ENCODE measurements at regions not wholly inside any gene's neighbourhood (a gene's known extent, or its start where the extent isn't known, plus 50 kb on each side); places are given as distances from the start of the nearest gene placed in this dataset.

DNA sequence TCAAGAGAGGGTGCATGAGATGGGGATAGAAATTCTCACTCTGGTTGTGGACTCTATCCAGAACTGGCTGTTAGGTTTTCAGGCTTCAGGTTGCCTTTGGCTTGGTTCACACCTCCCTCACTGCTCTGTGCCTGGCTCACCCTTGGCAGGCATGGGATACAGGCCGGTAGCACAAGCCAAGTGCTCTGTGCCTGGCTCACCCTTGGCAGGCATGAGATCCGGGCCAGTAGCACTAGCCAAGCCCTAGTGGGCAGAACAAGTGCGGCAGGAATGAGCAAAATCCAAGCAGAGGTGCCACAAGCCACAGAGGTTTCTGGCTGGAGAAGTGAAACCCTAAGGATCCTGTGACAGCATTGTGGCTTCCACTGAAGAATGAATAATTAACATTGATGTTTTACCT, 1642.3 kb downstream of the C4orf33 start:
- TF ChIP-seq, protein P1, sequence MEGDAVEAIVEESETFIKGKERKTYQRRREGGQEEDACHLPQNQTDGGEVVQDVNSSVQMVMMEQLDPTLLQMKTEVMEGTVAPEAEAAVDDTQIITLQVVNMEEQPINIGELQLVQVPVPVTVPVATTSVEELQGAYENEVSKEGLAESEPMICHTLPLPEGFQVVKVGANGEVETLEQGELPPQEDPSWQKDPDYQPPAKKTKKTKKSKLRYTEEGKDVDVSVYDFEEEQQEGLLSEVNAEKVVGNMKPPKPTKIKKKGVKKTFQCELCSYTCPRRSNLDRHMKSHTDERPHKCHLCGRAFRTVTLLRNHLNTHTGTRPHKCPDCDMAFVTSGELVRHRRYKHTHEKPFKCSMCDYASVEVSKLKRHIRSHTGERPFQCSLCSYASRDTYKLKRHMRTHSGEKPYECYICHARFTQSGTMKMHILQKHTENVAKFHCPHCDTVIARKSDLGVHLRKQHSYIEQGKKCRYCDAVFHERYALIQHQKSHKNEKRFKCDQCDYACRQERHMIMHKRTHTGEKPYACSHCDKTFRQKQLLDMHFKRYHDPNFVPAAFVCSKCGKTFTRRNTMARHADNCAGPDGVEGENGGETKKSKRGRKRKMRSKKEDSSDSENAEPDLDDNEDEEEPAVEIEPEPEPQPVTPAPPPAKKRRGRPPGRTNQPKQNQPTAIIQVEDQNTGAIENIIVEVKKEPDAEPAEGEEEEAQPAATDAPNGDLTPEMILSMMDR (conservative IDR thresholded peaks at IDR 0.05; ENCODE audit: low read depth, low read length), result no peak
- TF ChIP-seq POLR2A (IDR thresholded peaks at IDR 0.05; ENCODE audit: low read depth, low read length) (no peak), RFX5 (IDR thresholded peaks at IDR 0.05; ENCODE audit: low read depth, low read length) (no peak), RCOR1 (IDR thresholded peaks at IDR 0.05; ENCODE audit: insufficient replicate concordance, low read length) (no peak), NFE2L2 (IDR thresholded peaks at IDR 0.05; ENCODE audit: low read depth, low read length) (no peak), MAFK (IDR thresholded peaks at IDR 0.05; ENCODE audit: low read depth, low read length) (no peak), BHLHE40 (IDR thresholded peaks at IDR 0.05; ENCODE audit: low read depth, low read length) (no peak)
- TF ChIP-seq, protein P2, sequence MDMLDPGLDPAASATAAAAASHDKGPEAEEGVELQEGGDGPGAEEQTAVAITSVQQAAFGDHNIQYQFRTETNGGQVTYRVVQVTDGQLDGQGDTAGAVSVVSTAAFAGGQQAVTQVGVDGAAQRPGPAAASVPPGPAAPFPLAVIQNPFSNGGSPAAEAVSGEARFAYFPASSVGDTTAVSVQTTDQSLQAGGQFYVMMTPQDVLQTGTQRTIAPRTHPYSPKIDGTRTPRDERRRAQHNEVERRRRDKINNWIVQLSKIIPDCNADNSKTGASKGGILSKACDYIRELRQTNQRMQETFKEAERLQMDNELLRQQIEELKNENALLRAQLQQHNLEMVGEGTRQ (IDR thresholded peaks at IDR 0.05; ENCODE audit: low read depth, low read length), result no peak

All from IMR-90 (cell line).